Ishikawa (cell line): ENCODE measurements at regions not wholly inside any gene's neighbourhood (a gene's known extent, or its start where the extent isn't known, plus 50 kb on each side); places are given as distances from the start of the nearest gene placed in this dataset.

Experiments used
- CEBPB ChIP-seq: IDR thresholded peaks from 2 replicates; pipeline ENCODE4 v1.6.1; 2012
- CREB1 ChIP-seq: IDR thresholded peaks from 2 replicates; pipeline ENCODE4 v1.6.1; 2012; ENCODE audit warnings: low read depth
- EGR1 ChIP-seq: IDR thresholded peaks from 2 replicates; pipeline ENCODE4 v1.6.1; 2012
- EP300 ChIP-seq: IDR thresholded peaks from 2 replicates; pipeline ENCODE4 v1.6.1; 2012; ENCODE audit warnings: borderline replicate concordance
- FOXM1 ChIP-seq: IDR thresholded peaks from 2 replicates; pipeline ENCODE4 v1.6.1; 2012; ENCODE audit warnings: low read depth, borderline replicate concordance
- NFIC ChIP-seq: IDR thresholded peaks from 2 replicates; pipeline ENCODE4 v1.6.1; 2012
- RAD21 ChIP-seq: IDR thresholded peaks from 2 replicates; pipeline ENCODE4 v1.6.1; 2012; ENCODE audit warnings: low read depth
- TAF1 ChIP-seq: IDR thresholded peaks from 2 replicates; pipeline ENCODE4 v1.6.1; 2012; ENCODE audit warnings: low read depth, mild to moderate bottlenecking
- TCF12 ChIP-seq: IDR thresholded peaks from 2 replicates; pipeline ENCODE4 v1.6.1; 2012; ENCODE audit warnings: low read depth
- TEAD4 ChIP-seq: IDR thresholded peaks from 2 replicates; pipeline ENCODE4 v1.6.1; 2012
- YY1 ChIP-seq: IDR thresholded peaks from 2 replicates; pipeline ENCODE4 v1.6.1; 2012; ENCODE audit warnings: low read depth
- ZBTB7A ChIP-seq: IDR thresholded peaks from 2 replicates; pipeline ENCODE4 v1.6.1; 2012; ENCODE audit warnings: low read depth
- TF ChIP-seq, protein P1 (sequence below): IDR thresholded peaks from 2 replicates; pipeline ENCODE4 v1.6.1; 2012
- TF ChIP-seq, protein P2 (sequence below): IDR thresholded peaks from 2 replicates; pipeline ENCODE4 v1.6.1; 2012; ENCODE audit warnings: low read depth, mild to moderate bottlenecking
- TF ChIP-seq, protein P3 (sequence below): IDR thresholded peaks from 2 replicates; pipeline ENCODE4 v1.6.1; 2012

DNA sequence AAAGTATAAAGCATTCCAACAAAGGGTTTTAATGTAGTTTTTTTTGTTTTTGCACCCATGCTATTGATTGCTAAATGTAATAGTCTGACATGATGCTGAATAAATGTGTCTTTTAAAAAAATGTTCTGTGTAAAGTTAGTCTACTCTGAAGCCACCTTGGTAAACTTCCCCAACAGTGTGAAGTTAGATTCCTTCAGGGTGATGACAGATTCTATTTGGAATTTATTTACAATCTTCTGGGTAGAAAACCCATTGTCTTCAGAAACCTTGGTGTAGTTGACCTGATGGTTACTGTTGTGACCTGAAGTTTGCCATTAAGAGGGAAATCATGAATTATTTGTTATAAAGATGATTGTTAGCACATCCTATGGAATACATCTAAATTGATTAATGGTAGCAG is 64.7 kb upstream of the TRPC7 start:
- TF ChIP-seq TCF12 (no peak), NFIC (no peak), CREB1 (no peak), ZBTB7A (no peak)
- TF ChIP-seq, protein P1, sequence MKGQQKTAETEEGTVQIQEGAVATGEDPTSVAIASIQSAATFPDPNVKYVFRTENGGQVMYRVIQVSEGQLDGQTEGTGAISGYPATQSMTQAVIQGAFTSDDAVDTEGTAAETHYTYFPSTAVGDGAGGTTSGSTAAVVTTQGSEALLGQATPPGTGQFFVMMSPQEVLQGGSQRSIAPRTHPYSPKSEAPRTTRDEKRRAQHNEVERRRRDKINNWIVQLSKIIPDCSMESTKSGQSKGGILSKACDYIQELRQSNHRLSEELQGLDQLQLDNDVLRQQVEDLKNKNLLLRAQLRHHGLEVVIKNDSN = no peak
- TF ChIP-seq, protein P2, sequence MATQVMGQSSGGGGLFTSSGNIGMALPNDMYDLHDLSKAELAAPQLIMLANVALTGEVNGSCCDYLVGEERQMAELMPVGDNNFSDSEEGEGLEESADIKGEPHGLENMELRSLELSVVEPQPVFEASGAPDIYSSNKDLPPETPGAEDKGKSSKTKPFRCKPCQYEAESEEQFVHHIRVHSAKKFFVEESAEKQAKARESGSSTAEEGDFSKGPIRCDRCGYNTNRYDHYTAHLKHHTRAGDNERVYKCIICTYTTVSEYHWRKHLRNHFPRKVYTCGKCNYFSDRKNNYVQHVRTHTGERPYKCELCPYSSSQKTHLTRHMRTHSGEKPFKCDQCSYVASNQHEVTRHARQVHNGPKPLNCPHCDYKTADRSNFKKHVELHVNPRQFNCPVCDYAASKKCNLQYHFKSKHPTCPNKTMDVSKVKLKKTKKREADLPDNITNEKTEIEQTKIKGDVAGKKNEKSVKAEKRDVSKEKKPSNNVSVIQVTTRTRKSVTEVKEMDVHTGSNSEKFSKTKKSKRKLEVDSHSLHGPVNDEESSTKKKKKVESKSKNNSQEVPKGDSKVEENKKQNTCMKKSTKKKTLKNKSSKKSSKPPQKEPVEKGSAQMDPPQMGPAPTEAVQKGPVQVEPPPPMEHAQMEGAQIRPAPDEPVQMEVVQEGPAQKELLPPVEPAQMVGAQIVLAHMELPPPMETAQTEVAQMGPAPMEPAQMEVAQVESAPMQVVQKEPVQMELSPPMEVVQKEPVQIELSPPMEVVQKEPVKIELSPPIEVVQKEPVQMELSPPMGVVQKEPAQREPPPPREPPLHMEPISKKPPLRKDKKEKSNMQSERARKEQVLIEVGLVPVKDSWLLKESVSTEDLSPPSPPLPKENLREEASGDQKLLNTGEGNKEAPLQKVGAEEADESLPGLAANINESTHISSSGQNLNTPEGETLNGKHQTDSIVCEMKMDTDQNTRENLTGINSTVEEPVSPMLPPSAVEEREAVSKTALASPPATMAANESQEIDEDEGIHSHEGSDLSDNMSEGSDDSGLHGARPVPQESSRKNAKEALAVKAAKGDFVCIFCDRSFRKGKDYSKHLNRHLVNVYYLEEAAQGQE = no peak

DNA sequence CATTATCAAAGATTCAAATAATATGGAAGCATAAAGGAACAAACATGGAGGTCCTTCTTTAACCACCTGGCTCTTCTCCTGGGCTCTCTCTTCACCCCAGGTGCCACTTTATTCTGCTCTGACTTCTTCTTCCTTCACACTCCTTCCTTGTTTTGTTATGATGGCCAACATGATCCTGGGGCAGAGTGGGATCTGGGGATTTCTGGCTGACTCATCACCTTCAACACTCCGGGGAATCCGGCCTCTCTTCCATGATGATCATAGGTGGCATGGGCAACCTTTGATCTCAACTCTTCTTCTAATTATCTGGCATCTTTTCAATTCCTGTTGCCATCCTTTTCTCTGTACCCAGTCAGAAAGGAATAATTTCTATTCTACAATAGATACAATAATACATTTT is 62.1 kb upstream of the TRPC7 start:
- TF ChIP-seq EGR1 (no peak), TAF1 (no peak)

DNA sequence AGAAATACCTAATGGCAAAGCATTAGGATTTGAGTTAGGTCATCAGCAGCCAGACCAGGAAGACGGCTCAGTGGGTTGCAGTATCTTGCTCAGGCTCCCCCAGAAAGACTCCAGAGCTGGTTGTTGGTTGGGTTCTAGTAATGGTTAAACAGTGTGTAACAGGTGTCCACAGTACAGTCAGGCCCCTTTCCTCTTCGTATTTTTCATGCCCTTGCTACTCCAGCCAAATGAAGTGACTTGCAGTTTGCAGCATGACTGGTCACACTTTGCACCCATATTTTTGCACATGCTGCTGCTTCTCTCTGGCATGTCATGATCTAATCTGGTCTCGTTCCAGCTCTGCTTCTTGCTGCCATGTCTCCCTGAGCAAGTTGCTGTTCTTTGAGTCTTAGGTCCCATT is 60.6 kb upstream of the TRPC7 start:
- TF ChIP-seq NFIC (no peak), CREB1 (no peak), TAF1 (no peak), EGR1 (no peak), YY1 (no peak), CEBPB (no peak), TCF12 (no peak), ZBTB7A (no peak), TEAD4 (no peak), EP300 (no peak)
- TF ChIP-seq, protein P1 = no peak
- TF ChIP-seq, protein P3, sequence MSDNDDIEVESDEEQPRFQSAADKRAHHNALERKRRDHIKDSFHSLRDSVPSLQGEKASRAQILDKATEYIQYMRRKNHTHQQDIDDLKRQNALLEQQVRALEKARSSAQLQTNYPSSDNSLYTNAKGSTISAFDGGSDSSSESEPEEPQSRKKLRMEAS = no peak
- TF ChIP-seq, protein P2 = no peak

DNA sequence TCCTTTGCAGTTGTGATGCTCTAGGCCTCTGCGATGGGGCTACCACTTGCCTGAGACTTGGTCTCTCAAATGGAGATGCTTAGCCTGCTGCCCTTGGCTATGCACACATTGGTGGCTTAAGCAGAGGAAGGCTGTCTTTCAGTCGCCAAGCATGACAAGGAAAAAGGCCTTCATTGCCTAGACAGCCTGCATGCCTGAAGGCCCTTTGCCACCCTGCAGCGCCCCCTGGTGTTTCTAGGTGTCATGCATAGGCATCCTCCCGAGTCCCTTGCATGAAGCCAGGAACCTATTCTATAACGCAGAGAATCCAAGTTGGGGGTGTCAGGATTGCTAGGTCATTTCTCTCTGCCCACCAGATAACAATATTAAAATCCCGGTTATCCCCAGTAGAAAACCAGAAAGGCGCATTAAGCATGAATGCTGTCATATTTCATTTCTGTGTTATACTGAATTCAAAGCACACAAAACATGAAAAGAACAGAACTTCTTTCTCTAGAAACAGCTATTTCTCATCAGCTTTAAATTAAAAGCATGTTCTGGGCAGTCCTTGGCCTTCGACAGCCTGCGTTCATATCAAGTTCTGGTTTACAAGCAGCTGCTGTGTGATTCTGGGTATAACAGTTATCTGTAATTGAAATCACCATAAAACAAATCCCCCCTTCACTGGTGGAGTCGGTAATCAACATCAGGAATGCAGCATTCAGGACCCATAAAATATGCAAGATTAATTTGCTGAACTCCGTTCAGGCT is 59.7 kb upstream of the TRPC7 start:
- TF ChIP-seq, protein P1 = no peak
- TF ChIP-seq RAD21 = peak; percentile 80

DNA sequence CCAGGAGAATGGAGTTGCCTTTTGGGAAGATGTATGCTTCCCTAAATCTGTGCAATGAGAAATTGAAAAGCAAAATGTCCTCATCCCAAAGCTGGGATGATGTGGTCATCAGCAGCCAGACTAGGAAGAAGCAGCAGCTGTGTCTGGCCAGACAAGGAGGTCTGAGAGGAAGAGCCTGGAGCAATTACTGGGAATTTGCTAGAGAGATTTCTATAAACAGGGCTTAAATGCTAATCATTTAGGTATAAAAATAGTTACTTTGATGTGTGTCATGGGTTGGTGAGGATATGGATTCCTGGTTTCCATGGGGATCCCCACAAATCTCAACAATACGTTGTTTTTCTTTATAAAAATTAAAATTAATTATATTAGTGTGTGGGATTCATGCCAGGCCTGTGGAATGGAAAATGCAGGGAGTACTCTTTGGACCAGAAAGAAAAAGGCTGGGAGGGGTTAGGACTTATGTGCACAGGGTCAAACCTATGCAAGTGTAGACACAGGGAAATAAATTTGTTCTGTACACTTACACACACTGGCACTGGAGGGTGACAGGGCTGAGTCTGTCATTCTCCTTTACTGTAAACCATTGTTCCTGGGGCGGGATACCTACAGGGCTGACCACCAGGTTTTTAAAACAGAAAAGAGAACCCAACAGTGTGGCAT is 58.7 kb upstream of the TRPC7 start:
- TF ChIP-seq CEBPB (no peak), TEAD4 (no peak), FOXM1 (no peak), YY1 (no peak), NFIC (no peak), TCF12 (no peak), EGR1 (no peak), TAF1 (no peak), CREB1 (no peak), EP300 (no peak), ZBTB7A (no peak), RAD21 (no peak)
- TF ChIP-seq, protein P2 = no peak
- TF ChIP-seq, protein P3 = no peak
- TF ChIP-seq, protein P1 = no peak
